ENCODE measurements at regions not wholly inside any gene's neighbourhood (a gene's known extent, or its start where the extent isn't known, plus 50 kb on each side); places are given as distances from the start of the nearest gene placed in this dataset.
"Not testable (repeated sequence)": the region's sequence is repeated elsewhere in the genome, so short reads cannot be mapped to it uniquely, and the experiment has no call there.

DNA sequence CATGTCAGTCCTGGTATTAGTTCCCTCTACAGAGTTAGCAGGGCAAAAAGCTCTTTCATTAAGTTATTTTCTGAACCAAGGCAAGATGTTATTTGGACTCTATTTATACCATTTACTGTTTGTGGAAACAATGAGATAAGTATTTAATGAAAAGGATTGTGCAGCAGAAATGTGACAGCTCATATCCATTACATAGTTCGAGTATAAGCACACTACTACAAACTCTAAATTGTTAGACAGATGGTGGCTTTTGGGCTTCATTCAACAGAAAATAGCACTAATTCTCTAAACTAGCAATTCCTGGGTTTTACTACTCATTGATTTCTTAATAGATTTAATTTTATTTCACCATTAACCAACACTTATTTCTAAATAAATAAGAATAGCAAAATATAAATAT is 95.2 kb upstream of the ANK2 start:
- DNase-seq, result no peak
- Histone ChIP-seq H3K9me3 (no peaks in the 10 kb centered on the region), H3K4me1 (no peaks in the 10 kb centered on the region), H3K27ac (no peak overlapping the region), H3K27me3 (no peaks in the 10 kb centered on the region), H3K4me3 (no peak overlapping the region), H3K36me3 (no peaks in the 10 kb centered on the region)
- WGBS, 2 donors (ENCODE audit: low coverage in 1 of 2), result 18 to 22% methylated on average over 1 of the region's 1 CpG
- intact Hi-C loops (cut with DNase I; ENCODE audit: low total_unique reads), result no loop called here
- TF ChIP-seq EP300 (IDR thresholded peaks at IDR 0.05; ENCODE audit: low read depth) (no peak), POLR2AphosphoS5 (IDR thresholded peaks at IDR 0.05) (no peak), POLR2A (IDR thresholded peaks at IDR 0.05) (no peak)
- in situ Hi-C loops (cut with MboI; ENCODE audit: low pct_ligation_motif_present in 1 of 4, low pct_unique_long_range_greater_than_20kb in 1 of 4, low sequenced_read_pairs in 3 of 4), result no loop called here

DNA sequence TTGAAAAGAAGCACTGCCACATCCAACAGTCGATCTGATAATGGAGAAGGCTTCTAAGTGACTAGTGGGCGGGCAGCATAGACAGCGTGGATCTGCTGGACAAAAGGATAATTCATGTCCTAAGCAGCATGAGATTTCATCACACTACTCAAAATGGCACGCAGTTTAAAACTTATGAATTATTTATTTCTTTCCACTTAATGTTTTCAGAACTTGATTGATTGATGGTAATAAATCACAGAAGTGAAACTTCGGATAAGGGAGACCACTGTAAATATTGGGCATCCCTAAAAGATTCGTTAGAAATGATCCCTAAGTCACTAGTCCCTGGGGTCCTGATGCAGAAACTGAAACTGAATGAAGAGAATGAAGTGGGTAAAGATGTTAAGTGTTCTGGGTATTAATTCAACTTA is 93.0 kb upstream of the ANK2 start:
- intact Hi-C loops (cut with DNase I; ENCODE audit: low total_unique reads) (no loop called here), in situ Hi-C loops (cut with MboI; ENCODE audit: low pct_ligation_motif_present in 1 of 4, low pct_unique_long_range_greater_than_20kb in 1 of 4, low sequenced_read_pairs in 3 of 4) (no loop called here)
- no peaks in the 10 kb centered on the region for H3K9me3 ChIP-seq
- TF ChIP-seq POLR2A (IDR thresholded peaks at IDR 0.05), result no peak
- no peak for TF ChIP-seq EP300 (IDR thresholded peaks at IDR 0.05; ENCODE audit: low read depth)
- no peak overlapping the region for H3K4me3 ChIP-seq
- no peak for DNase-seq
- no peak overlapping the region for H3K27ac ChIP-seq
- no peaks in the 10 kb centered on the region for H3K36me3 ChIP-seq
- no peaks in the 10 kb centered on the region for H3K27me3 ChIP-seq
- WGBS, 2 donors (ENCODE audit: low coverage in 1 of 2), result 62 to 77% methylated on average over 3 to 6 of the region's 6 CpGs
- H3K4me1 ChIP-seq, result no peaks in the 10 kb centered on the region

DNA sequence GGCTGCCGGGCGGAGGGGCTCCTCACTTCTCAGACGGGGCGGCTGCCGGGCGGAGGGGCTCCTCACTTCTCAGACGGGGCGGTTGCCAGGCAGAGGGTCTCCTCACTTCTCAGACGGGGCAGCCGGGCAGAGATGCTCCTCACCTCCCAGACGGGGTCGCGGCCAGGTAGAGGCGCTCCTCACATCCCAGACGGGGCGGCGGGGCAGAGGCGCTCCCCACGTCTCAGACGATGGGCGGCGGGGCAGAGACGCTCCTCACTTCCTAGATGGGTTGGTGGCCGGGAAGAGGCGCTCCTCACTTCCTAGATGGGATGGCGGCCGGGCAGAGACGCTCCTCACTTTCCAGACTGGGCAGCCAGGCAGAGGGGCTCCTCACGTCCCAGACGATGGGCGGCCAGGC is 91.7 kb upstream of the ANK2 start:
- not testable (repeated sequence) for H3K27ac ChIP-seq

DNA sequence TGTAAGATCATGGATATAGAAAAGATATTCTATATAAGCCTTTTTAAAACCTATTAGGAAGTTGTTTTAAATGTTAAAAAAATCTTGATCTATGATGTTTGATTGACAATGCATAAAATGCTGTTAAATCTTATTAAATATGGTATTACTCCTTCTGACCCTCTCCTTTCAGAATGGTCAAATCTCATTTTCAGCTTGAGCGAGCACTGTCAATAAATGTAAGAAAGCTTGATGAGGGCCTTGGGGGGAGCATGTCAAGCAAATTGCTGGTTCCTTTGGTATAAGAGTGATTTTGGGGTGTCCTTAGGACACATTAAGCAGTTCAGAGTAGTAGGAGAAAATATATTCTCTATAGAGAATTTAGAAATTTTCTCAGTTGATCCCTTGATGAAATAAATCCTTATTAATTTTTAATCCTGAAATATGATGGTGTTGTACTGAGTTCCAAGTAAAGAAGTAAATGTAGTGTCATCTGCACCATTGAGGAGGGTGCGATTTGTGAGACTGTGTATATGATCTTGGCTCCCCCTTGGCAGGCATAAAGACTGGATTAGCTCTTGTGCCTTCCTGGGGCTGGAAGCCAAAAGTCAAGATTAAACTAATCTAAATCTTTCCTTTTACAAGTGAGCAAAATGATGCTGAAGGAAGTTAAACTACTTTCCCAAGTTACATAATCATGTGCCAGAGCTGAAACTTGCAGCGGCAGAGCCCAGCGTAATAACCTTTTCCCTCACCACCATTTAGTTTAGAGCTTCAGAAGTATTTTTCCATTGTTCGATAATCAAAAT is 82.6 kb upstream of the ANK2 start:
- in situ Hi-C loops (cut with MboI; ENCODE audit: low pct_ligation_motif_present in 1 of 4, low pct_unique_long_range_greater_than_20kb in 1 of 4, low sequenced_read_pairs in 3 of 4), result no loop called here
- H3K4me3 ChIP-seq, result no peak overlapping the region
- H3K27ac ChIP-seq, result no peak overlapping the region
- H3K27me3 ChIP-seq, result no peaks in the 10 kb centered on the region
- DNase-seq, result no peak
- H3K9me3 ChIP-seq, result no peaks in the 10 kb centered on the region
- intact Hi-C loops (cut with DNase I; ENCODE audit: low total_unique reads), result no loop called here
- TF ChIP-seq, protein P1, sequence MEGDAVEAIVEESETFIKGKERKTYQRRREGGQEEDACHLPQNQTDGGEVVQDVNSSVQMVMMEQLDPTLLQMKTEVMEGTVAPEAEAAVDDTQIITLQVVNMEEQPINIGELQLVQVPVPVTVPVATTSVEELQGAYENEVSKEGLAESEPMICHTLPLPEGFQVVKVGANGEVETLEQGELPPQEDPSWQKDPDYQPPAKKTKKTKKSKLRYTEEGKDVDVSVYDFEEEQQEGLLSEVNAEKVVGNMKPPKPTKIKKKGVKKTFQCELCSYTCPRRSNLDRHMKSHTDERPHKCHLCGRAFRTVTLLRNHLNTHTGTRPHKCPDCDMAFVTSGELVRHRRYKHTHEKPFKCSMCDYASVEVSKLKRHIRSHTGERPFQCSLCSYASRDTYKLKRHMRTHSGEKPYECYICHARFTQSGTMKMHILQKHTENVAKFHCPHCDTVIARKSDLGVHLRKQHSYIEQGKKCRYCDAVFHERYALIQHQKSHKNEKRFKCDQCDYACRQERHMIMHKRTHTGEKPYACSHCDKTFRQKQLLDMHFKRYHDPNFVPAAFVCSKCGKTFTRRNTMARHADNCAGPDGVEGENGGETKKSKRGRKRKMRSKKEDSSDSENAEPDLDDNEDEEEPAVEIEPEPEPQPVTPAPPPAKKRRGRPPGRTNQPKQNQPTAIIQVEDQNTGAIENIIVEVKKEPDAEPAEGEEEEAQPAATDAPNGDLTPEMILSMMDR (IDR thresholded peaks at IDR 0.05), result no peak
- TF ChIP-seq POLR2A (IDR thresholded peaks at IDR 0.05) (no peak), POLR2AphosphoS5 (IDR thresholded peaks at IDR 0.05) (no peak), EP300 (IDR thresholded peaks at IDR 0.05; ENCODE audit: low read depth) (no peak)
- 89 to 94% methylated on average over 3 to 5 of the region's 5 CpGs for WGBS, 2 donors (ENCODE audit: low coverage in 1 of 2)
- H3K36me3 ChIP-seq, result no peaks in the 10 kb centered on the region
- H3K4me1 ChIP-seq, result no peaks in the 10 kb centered on the region

More for the DNA sequence above, 91.7 kb upstream of the ANK2 start:
- 99% methylated on average over 14 of the region's 31 CpGs; no CpG with 5 or more reads in 1 of the 2 donors for WGBS, 2 donors (ENCODE audit: low coverage in 1 of 2)
- H3K27me3 ChIP-seq; H3K9me3 ChIP-seq; H3K4me1 ChIP-seq; intact Hi-C loops (cut with DNase I; ENCODE audit: low total_unique reads); DNase-seq; H3K4me3 ChIP-seq; in situ Hi-C loops (cut with MboI; ENCODE audit: low pct_ligation_motif_present in 1 of 4, low pct_unique_long_range_greater_than_20kb in 1 of 4, low sequenced_read_pairs in 3 of 4); H3K36me3 ChIP-seq: not testable (repeated sequence)

DNA sequence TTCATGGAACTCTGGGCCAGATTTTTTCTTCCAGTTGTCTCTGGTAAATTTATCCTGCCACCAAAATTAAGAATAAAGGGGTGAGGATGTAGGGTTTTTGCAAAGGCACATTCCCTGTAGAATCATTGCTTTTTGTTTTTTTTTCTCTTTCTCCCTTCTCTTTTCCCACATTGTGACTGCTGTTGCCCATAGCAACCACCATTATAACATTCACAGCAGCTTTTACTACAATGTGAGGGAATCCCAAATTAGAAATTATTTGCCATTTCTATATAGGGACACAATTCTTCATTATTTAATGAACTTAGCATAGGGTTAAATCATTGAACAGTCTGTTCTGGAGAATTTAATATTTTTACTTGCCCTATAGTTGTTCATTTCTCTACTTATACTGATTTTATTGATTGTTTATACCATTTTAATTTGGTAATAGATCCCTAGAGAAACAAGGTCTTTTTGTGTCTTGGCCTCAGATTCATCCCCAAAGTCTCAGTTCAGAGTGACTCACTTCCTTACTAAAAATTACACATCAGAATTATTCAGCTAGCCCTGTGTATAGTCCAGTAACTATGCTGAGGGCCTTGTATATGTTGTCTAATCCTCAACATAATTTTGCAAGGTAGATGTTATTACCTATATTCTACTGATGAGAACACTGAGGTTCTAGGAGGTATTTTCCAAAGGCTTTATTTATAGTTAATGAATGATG is 80.8 kb upstream of the ANK2 start:
- in situ Hi-C loops (cut with MboI; ENCODE audit: low pct_ligation_motif_present in 1 of 4, low pct_unique_long_range_greater_than_20kb in 1 of 4, low sequenced_read_pairs in 3 of 4), result no loop called here
- H3K27me3 ChIP-seq, result no peaks in the 10 kb centered on the region
- no peak overlapping the region for H3K27ac ChIP-seq
- no peaks in the 10 kb centered on the region for H3K9me3 ChIP-seq
- DNase-seq, result no peak
- no peaks in the 10 kb centered on the region for H3K36me3 ChIP-seq
- H3K4me1 ChIP-seq, result no peaks in the 10 kb centered on the region
- H3K4me3 ChIP-seq, result no peak overlapping the region
- TF ChIP-seq EP300 (IDR thresholded peaks at IDR 0.05; ENCODE audit: low read depth) (no peak), POLR2A (IDR thresholded peaks at IDR 0.05) (no peak), POLR2AphosphoS5 (IDR thresholded peaks at IDR 0.05) (no peak)
- TF ChIP-seq, protein P1 (IDR thresholded peaks at IDR 0.05), result no peak
- intact Hi-C loops (cut with DNase I; ENCODE audit: low total_unique reads), result no loop called here

Measured in transverse colon (tissue), 4 donors.